PFSK-1 (cell line): ENCODE measurements at regions not wholly inside any gene's neighbourhood (a gene's known extent, or its start where the extent isn't known, plus 50 kb on each side); places are given as distances from the start of the nearest gene placed in this dataset.

Experiments
- POLR2AphosphoS5 ChIP-seq: IDR thresholded peaks from 2 replicates; pipeline ENCODE4 v1.6.1; 2012; ENCODE audit warnings: low read depth, mild to moderate bottlenecking, control low read depth, low read length, moderate library complexity
- TAF1 ChIP-seq: IDR thresholded peaks from 2 replicates; pipeline ENCODE4 v1.6.1; 2012; ENCODE audit warnings: low read length, control low read depth, borderline replicate concordance; ENCODE audit not compliant: insufficient read depth
- TF ChIP-seq, protein P1 (sequence below), 2 experiments: IDR thresholded peaks; 2 replicates each; pipeline versions ENCODE4 v1.6.1 to v1.8.0; 2011 to 2012; ENCODE audit warnings: low read depth in 2 of 2, low read length in 2 of 2, control low read depth in 1 of 2, inconsistent platforms in 1 of 2, mild to moderate bottlenecking in 1 of 2, moderate library complexity in 1 of 2; ENCODE audit not compliant: insufficient read depth in 1 of 2

DNA sequence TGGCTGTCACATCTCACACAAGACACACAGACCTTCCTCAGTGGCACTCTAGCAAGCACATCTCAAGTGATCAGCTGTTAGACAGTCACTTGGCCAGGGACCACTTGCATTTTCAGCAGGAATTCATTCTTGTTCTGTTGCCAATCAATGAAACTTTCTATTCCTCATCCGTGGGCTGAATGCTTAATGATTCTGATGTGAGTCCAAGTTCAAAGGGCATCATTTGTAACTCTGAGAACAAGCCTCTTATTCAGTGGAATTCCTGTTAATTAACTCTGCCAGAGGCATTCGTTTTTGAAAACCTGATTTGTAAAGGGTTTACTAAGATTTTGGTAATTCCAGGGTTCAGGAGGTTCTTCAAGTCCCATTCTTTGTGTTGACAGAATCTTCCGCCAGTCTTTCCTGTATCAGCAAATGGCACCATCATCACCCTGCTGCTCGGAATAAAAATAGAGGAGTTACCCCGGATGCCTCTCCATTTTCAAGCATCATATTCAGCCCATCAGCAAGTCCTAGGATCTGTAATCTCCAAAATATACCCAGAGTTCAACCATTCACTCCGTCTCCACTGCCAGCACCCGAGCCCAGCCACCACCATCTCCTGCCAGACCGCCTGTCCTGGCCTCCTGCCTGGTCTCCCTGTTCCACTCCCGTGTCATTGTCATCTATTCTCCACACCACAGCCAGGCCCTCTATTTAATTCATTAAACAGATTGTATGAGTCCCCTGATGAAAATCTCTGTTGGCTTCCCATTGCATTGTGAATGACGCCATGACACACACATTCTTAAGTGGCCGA lies 473.4 kb downstream of the AACS start:
- TF ChIP-seq, protein P1, sequence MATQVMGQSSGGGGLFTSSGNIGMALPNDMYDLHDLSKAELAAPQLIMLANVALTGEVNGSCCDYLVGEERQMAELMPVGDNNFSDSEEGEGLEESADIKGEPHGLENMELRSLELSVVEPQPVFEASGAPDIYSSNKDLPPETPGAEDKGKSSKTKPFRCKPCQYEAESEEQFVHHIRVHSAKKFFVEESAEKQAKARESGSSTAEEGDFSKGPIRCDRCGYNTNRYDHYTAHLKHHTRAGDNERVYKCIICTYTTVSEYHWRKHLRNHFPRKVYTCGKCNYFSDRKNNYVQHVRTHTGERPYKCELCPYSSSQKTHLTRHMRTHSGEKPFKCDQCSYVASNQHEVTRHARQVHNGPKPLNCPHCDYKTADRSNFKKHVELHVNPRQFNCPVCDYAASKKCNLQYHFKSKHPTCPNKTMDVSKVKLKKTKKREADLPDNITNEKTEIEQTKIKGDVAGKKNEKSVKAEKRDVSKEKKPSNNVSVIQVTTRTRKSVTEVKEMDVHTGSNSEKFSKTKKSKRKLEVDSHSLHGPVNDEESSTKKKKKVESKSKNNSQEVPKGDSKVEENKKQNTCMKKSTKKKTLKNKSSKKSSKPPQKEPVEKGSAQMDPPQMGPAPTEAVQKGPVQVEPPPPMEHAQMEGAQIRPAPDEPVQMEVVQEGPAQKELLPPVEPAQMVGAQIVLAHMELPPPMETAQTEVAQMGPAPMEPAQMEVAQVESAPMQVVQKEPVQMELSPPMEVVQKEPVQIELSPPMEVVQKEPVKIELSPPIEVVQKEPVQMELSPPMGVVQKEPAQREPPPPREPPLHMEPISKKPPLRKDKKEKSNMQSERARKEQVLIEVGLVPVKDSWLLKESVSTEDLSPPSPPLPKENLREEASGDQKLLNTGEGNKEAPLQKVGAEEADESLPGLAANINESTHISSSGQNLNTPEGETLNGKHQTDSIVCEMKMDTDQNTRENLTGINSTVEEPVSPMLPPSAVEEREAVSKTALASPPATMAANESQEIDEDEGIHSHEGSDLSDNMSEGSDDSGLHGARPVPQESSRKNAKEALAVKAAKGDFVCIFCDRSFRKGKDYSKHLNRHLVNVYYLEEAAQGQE (IDR thresholded peaks at IDR 0.05; ENCODE audit: insufficient read depth in 1 of 2, low read depth in 2 of 2, low read length in 2 of 2): no peak
- TF ChIP-seq POLR2AphosphoS5 (no peak), TAF1 (no peak)
